HG03196 (cell line): ENCODE measurements at regions not wholly inside any gene's neighbourhood (a gene's known extent, or its start where the extent isn't known, plus 50 kb on each side); places are given as distances from the start of the nearest gene placed in this dataset.
"Not testable (repeated sequence)": the region's sequence is repeated elsewhere in the genome, so short reads cannot be mapped to it uniquely, and the experiment has no call there.

ENCODE experiments used
- ATAC-seq: cut with Tn5 transposase; IDR thresholded peaks from one replicate; pipeline ENCODE4 v1.9.1; 2021; ENCODE audit not compliant: unreplicated experiment

DNA sequence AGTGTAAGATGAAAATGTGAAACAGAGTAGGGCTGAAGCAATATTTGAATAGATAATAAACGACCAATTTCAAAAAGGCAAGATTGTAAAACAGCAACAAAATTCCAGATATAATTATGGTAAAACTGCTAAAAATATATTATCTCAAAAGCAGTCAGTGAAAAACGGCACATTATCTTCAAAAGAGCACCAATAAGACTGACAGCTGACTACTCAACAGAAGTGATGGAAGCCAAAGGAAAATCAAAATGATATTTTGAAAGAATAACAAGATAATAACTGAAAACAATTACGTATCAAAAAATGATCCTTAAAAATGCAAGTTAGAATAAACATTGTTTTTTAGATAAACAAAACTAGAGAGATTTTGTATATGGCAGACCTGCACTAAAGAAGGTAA, 920.6 kb upstream of the FAM98A start:
- no peak for ATAC-seq

DNA sequence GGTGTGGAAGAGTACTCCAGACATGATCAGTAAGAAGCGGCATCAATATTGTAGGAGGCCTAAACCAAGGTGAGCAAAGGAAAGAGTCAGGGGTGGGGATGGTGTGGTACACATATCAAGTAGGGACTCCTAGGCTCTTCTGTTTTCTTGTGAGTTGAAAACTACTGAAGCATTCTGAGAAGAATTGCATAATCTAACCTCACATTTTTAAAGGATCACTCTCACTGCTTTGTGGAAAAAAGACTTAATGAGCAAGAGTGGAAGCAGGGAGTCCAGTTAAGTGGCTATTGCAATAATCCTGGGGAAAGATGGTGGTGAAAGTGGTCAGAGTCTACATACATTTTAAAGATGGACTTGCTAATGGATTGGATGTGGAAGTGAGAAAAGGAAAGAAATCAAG, 899.5 kb upstream of the FAM98A start:
- no peak for ATAC-seq

- ATAC-seq = not testable (repeated sequence)
These were observed 895.1 kb upstream of the FAM98A start for GRCh38 chr2:34494192-34494591.

GRCh38 chr2:34492561-34493455, 893.7 kb upstream of the FAM98A start:
- no peak for ATAC-seq

GRCh38 chr2:34486965-34487364, 887.9 kb upstream of the FAM98A start:
- ATAC-seq = no peak

- no peak for ATAC-seq
These were observed 882.4 kb upstream of the FAM98A start for GRCh38 chr2:34481542-34481941.

- no peak for ATAC-seq
These were observed 881.3 kb upstream of the FAM98A start for GRCh38 chr2:34480366-34480765.

- no peak for ATAC-seq
These were observed 876.1 kb upstream of the FAM98A start for GRCh38 chr2:34475156-34475555.

GRCh38 chr2:34474646-34475045, 875.5 kb upstream of the FAM98A start:
- ATAC-seq = no peak

- ATAC-seq = no peak
These were observed 848.0 kb upstream of the FAM98A start for GRCh38 chr2:34447097-34447496.

GRCh38 chr2:34423301-34423700, 824.2 kb upstream of the FAM98A start:
- ATAC-seq = no peak

DNA sequence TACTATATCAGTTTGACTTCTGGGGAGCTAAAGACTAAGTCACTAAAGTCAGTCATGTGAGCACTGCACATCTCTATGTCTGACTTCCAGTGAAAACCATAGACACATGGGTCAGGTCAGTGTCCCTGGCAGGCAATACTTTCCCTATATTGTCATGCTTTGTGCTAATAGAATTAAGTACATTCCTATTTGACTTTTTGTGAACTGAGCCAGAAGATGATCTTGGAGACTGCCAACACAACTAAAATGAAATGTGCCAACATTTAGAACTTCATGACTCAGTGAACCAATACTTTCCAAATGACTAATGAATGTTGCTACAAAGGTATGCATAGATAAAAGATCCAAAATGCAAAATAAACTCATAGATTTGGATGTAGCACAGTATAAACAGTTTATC, 820.8 kb upstream of the FAM98A start:
- ATAC-seq = no peak

DNA sequence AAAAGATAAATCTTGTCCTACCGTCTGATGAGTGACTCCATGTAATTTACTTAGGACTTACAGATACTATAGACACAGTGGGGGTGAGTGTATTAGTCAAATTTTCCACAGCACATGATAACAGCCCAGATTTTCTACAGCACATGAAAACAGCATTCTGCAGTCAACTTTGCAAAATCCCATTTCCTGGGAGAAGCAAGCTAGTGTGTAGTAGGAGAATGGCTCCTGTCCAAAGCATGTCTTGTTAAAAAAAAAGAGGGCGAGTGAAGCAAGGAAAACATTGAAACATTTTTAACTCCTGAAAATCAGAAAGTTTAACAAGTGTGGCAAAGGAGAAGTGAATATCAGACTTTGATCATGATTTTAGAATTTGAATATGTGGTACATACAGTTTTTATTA, 817.8 kb upstream of the FAM98A start:
- no peak for ATAC-seq

DNA sequence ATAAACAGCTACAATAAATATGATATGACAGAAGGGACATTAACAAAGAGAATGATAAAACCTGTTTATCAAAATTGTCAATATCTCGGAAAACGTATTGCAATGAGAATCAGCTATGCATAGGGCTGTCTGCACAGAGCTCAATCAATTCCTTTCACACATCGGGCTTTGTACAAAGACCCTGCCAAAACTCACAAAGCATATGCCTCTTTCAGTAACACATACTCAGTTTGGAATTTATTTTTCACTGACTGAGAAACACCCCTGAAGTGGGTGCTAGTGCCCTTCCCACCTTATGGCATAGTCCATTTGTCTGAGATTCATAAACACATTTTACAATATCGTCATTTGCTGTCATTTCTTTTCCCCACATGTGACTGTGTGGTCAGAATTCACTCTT, 815.8 kb upstream of the FAM98A start:
- no peak for ATAC-seq

GRCh38 chr2:34408100-34408499, 809.0 kb upstream of the FAM98A start:
- no peak for ATAC-seq

DNA sequence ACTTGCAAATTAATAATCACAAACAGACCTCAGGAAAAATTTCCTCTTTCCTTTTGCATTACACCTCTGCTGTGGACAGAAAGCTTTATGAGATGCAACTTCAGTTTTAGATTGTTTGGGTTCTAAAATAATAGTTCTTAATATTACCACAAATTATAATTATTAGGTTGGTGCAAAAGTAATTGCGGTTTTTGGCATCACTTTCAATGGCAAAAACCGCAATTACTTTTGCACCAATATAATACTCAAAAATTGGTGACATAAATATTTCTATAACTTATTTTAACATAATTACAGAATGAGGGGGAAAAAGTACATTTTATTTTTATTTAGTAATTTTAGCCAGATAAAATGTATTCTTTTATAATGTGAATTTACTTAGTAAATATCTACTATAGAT, 804.4 kb upstream of the FAM98A start:
- no peak for ATAC-seq

DNA sequence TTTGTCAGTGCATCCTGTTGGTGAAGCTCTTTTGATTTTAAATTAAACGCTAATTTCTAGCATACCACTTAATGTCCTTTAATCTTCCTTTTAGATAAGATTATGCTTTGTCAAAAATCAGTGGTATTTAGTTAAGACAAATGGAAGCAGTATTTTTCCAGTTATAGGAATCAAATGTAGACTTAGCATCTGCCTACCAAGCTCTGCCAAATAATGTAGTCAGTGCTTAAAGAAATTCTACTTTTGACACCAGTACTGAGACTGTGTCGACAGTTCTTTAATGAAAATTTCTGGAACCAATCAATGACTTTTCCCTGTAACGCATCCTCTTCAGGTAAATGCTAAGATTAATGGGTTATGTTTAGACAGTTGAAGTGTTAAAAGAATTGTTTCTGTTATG, 803.3 kb upstream of the FAM98A start:
- no peak for ATAC-seq

DNA sequence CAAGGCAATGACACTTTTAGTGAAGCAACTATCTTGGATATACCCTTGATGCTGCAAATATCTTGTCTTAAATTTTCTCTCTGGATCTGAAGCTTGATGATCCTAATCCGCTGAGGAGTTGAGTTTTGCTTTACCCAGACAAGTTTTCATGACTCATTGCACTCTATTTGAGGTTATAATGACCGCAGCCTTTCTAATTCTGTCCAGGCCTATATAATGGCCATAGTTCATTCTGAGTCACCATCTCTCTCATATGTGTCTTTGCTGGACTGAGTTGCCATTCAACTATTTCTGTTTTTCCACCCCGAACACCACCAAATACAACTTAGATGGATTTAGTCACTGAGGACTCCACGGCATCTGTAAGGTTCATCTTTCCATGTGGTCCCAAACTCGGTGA, 802.1 kb upstream of the FAM98A start:
- no peak for ATAC-seq

DNA sequence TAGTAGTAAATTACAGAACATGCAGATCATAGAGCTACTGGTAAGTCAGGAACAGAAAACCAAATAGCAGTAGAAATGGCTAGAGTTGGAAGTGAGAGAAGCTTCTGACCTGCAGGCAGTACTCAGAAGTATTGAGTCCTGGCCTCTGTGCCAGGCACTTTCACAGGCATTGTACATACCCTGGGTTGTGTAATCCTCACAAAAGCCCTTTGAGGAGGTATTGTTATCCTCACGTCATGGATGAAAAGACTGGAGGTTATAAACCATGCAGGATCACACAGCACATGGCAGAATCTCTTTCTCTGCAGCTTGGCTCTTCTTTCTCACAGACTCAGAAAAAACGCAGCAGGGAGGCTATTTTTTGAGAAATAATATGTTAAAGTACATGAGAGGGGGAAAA, 789.3 kb upstream of the FAM98A start:
- no peak for ATAC-seq

DNA sequence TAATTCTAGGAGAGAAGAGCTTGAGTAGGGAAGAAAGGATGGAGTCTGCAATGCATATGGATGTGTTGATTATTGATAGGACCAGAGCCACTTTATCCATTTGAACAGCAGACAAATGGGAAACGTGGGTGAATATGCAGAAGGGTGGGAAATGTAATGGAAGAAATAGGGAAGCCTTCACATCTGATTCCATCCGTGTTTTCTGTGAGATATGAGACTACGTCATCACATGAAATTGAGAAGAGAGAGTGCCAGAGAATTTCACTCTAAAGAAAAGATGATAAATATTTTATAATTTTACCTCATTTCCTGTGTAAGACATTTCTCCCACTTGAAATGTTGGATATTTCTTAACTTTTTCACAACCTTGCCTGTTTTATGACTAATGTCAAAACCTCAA, 788.4 kb upstream of the FAM98A start:
- ATAC-seq = no peak

DNA sequence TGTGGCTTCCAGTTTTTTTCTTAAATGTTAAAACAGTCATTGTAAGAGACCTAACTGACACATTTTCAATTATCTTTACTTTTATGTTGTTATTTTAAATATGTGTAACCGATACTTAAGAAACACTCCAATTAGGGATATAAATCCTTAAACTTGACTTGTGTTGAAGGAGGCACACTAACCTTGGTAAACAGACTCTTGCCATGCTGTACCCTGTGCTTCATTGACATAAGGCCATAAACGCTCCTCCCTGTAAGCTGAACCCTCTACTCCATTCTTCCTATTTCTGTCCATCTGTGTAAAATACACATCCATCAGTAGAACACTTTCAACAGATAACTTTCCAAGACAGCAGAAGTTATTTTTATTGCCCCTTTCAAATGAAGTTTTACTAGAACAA, 780.5 kb upstream of the FAM98A start:
- ATAC-seq = no peak

DNA sequence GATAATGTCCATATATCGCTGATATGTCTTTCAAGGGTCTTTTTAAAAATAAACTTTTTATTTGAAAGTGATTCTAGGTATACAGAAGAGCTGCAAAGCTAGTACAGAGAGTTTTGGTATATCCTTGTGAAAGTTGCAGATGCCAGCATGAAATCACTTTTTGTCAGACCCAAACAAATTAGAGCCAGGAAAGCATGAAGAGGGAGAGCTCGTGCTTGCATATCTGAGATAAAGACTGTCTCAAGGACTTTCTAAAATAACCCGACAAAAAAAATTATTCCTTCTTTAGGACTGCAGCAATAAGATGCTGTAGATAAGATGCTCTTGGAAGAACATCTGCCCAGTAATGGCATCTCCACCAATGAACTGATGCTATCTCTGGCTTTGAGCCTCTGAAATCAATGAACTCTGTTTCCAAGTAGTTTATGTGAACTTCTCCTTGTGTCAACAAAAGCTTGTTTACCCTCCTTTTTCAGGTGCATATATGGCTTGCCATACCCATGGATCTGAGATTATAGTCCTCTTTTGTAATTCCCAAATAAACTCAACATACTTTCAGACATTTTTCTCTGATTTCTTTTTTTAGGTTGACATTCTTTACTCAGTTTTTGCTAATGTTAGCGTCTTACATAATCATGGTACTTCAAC, 774.6 kb upstream of the FAM98A start:
- ATAC-seq = no peak

- no peak for ATAC-seq
These were observed 773.9 kb upstream of the FAM98A start for GRCh38 chr2:34372967-34373366.
